ENCODE measurements at regions not wholly inside any gene's neighbourhood (a gene's known extent, or its start where the extent isn't known, plus 50 kb on each side); places are given as distances from the start of the nearest gene placed in this dataset.

DNA sequence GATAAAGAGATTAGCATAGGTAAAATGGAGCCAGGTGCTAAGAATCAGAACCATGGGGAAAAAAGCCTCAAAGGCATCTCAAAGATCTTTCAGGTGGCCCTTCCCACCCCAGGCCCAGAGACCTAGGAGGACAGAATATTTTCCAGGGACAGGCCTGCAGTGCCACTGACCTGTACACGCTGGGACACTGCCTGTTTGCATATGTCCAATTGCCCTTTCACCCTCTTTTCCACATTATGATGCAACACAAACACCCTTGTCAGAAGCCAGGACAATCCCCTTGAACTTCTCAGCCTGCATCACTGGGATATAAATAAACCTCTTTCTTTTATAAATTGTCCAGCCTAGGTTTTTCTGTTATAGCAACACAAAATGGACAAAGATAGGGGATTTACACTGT lies 419.1 kb downstream of the TRIB2 start:
- TF ChIP-seq PHTF2 (CRISPR knock-in tag; IDR thresholded peaks at IDR 0.05): no peak
- TF ChIP-seq CREB1 (IDR thresholded peaks at IDR 0.05): no peak
- no peak for TF ChIP-seq CREB1 (CRISPR knock-in tag; IDR thresholded peaks at IDR 0.05)
- TF ChIP-seq EZH2 (IDR thresholded peaks at IDR 0.05; ENCODE audit: borderline replicate concordance, low read depth, low read length): no peak
- no peak for TF ChIP-seq SMAD4 (CRISPR knock-in tag; conservative IDR thresholded peaks at IDR 0.05)
- TF ChIP-seq ZNF23 (CRISPR knock-in tag; IDR thresholded peaks at IDR 0.05): no peak
- TF ChIP-seq TCF7 (IDR thresholded peaks at IDR 0.05; ENCODE audit: borderline replicate concordance): no peak
